KMS-11 (cell line): ENCODE measurements at regions not wholly inside any gene's neighbourhood (a gene's known extent, or its start where the extent isn't known, plus 50 kb on each side); places are given as distances from the start of the nearest gene placed in this dataset.
"Not testable (repeated sequence)": the region's sequence is repeated elsewhere in the genome, so short reads cannot be mapped to it uniquely, and the experiment has no call there.

Experiments
- H2AFZ ChIP-seq: fragments of 200-600 bp; sonication (generic); 2 replicates; pipeline ENCODE4 v1.6.1; 2016; ENCODE audit warnings: antibody characterized with exemption, mixed run types, low read depth
- H3K27ac ChIP-seq: fragments of 200-600 bp; sonication (generic); 2 replicates; pipeline ENCODE4 v1.6.1; 2016; ENCODE audit warnings: mild to moderate bottlenecking, mixed run types
- H3K27me3 ChIP-seq: fragments of 200-600 bp; sonication (generic); 2 replicates; pipeline ENCODE4 v1.6.1; 2017; ENCODE audit warnings: mild to moderate bottlenecking, low read depth, mixed run types, moderate library complexity; ENCODE audit not compliant: insufficient read depth
- H3K36me3 ChIP-seq: fragments of 200-600 bp; sonication (generic); 2 replicates; pipeline ENCODE4 v1.6.1; 2017; ENCODE audit warnings: mild to moderate bottlenecking, mixed run types; ENCODE audit not compliant: insufficient read depth
- H3K4me1 ChIP-seq: fragments of 200-600 bp; sonication (generic); 2 replicates; pipeline ENCODE4 v1.6.1; 2016; ENCODE audit warnings: mild to moderate bottlenecking, low read depth, mixed run types; ENCODE audit not compliant: poor library complexity, severe bottlenecking
- H3K4me2 ChIP-seq: fragments of 200-600 bp; sonication (generic); 2 replicates; pipeline ENCODE4 v1.7.0; 2016; ENCODE audit warnings: mild to moderate bottlenecking, mixed run types
- H3K4me3 ChIP-seq: fragments of 200-600 bp; sonication (generic); IDR thresholded peaks from 2 replicates; pipeline ENCODE4 v1.6.1; 2017; ENCODE audit warnings: low read depth, low read length, mixed read lengths; ENCODE audit not compliant: insufficient read depth
- H3K79me2 ChIP-seq: fragments of 200-600 bp; sonication (generic); 2 replicates; pipeline ENCODE4 v1.6.1; 2016; ENCODE audit warnings: low read depth, mixed run types; ENCODE audit not compliant: insufficient read depth
- H3K9ac ChIP-seq: fragments of 200-600 bp; sonication (generic); 2 replicates; pipeline ENCODE4 v1.6.1; 2016; ENCODE audit warnings: mild to moderate bottlenecking, mixed run types
- H4K20me1 ChIP-seq: fragments of 200-600 bp; sonication (generic); 2 replicates; pipeline ENCODE4 v1.6.1; 2016; ENCODE audit warnings: mild to moderate bottlenecking, mixed run types; ENCODE audit not compliant: insufficient read depth
- TF ChIP-seq, protein P1 (sequence below): fragments of 200-600 bp; sonication (generic); conservative IDR thresholded peaks from 2 replicates; pipeline ENCODE4 v1.6.1; 2017; ENCODE audit warnings: low read depth, mild to moderate bottlenecking, antibody characterized with exemption, low read length, moderate library complexity, mixed read lengths

DNA sequence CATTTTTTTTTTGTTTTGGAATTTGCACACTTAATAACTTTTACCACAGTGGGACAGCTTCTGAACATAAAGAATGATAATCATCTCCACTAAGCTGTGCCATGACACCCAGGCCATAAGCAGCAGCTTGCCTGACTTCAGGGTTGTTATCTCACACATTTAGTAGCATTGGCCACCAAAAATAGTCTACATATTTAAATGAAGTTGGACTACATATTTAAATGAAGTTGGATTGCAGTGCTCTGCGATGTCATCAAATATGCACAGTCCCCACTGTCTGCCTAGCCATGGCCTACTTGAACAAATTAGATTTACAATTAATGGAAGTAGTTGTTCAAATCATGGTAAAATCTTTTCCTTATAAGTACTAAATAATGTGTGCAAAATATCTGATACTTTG is 101.0 kb downstream of the KLRB1 start:
- Histone ChIP-seq H3K9ac (no peak overlapping the region), H3K27me3 (no peaks in the 10 kb centered on the region), H3K36me3 (no peaks in the 10 kb centered on the region), H3K27ac (no peak overlapping the region), H3K4me2 (no peak overlapping the region), H2AFZ (no peak overlapping the region), H3K4me1 (peaks cover 32% of the 10 kb centered on the region), H4K20me1 (no peaks in the 10 kb centered on the region), H3K79me2 (no peaks in the 10 kb centered on the region), H3K4me3 (no peak overlapping the region)
- TF ChIP-seq, protein P1, sequence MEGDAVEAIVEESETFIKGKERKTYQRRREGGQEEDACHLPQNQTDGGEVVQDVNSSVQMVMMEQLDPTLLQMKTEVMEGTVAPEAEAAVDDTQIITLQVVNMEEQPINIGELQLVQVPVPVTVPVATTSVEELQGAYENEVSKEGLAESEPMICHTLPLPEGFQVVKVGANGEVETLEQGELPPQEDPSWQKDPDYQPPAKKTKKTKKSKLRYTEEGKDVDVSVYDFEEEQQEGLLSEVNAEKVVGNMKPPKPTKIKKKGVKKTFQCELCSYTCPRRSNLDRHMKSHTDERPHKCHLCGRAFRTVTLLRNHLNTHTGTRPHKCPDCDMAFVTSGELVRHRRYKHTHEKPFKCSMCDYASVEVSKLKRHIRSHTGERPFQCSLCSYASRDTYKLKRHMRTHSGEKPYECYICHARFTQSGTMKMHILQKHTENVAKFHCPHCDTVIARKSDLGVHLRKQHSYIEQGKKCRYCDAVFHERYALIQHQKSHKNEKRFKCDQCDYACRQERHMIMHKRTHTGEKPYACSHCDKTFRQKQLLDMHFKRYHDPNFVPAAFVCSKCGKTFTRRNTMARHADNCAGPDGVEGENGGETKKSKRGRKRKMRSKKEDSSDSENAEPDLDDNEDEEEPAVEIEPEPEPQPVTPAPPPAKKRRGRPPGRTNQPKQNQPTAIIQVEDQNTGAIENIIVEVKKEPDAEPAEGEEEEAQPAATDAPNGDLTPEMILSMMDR: no peak

DNA sequence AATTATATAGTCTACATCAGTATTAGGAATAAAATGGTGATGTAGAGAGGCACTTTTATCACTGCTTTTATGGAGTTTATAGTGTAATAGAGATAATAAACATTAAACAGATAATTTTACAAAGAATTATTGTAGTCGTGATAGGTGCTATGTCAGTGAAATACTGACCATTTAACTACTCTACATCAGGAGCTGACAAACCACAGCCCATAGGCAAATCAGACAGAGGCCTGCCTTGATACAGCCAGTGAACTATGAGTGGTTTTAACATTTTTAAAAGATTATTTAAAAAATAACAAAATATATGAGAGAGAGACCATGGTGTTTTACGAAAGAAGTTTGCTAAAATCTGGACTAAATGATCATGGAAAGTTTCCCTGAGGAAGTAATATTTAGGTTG is 104.3 kb downstream of the KLRB1 start:
- not testable (repeated sequence) for H3K79me2 ChIP-seq, H2AFZ ChIP-seq, H3K9ac ChIP-seq, H3K36me3 ChIP-seq, H3K4me2 ChIP-seq, H3K4me3 ChIP-seq, H3K27ac ChIP-seq, H4K20me1 ChIP-seq, H3K27me3 ChIP-seq
- peaks cover 12% of the 10 kb centered on the region for H3K4me1 ChIP-seq

DNA sequence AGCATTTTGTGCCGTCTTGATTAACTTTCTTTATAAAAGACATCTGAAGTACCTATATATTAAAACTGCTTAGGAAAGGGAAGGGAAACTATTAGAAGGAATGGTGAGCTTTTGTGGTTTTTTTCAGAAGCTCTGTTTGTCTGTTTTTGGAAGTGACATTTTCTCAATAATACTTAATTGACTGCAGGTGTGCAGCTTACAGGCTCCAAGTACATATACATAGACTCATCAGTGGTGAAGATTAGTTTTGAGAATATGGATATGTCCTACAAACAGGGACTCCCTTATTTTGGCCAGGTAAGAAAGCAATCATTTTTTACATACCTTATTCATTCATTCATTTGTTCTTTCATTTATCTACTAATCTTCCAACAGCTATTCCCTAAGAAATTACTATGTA is 104.9 kb downstream of the KLRB1 start:
- not testable (repeated sequence) for H2AFZ ChIP-seq, H3K4me3 ChIP-seq, H3K4me2 ChIP-seq, H4K20me1 ChIP-seq, H3K9ac ChIP-seq, H3K27ac ChIP-seq, H3K79me2 ChIP-seq, H3K36me3 ChIP-seq, H3K27me3 ChIP-seq
- H3K4me1 ChIP-seq: peaks cover 12% of the 10 kb centered on the region

DNA sequence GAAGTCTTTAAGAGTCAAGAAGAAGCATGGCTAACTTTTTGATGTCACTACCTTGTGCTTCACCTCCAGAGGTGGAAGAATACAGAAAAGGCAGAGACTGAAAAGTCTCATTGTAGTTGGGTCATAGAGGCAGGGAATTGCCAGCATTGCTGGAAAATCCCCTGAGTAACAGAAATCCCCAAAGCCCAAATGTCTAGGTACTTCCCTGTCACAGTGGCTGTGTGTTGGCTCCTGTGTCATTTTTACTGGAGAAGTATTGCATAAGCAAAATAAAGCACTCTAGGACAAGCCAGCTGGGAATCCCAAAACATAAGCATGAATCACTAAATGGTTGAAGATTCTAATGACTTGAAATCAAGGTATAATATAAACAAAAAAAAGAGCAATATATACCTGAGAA is 114.4 kb downstream of the KLRB1 start:
- not testable (repeated sequence) for H2AFZ ChIP-seq, H3K4me3 ChIP-seq, H3K4me2 ChIP-seq, H4K20me1 ChIP-seq, H3K27me3 ChIP-seq, H3K4me1 ChIP-seq, H3K36me3 ChIP-seq, H3K27ac ChIP-seq, H3K79me2 ChIP-seq, H3K9ac ChIP-seq

DNA sequence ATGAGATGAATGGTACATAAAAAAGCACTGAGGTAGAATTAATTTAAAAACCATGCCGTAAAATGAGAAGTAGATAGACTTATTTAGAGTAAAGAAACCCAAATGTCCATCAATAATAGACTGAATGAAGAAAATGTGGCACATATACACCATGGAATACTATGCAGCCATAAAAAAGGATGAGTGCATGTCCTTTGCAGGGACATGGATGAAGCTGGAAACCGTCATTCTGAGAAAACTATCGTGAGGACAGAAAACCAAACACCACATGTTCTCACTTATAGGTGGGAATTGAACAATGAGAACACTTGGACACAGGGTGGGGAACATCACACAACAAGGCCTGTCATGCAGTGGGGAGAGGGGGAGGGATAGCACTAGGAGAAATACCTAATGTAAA is 126.4 kb downstream of the KLRB1 start:
- H3K4me1 ChIP-seq, H3K27me3 ChIP-seq, H4K20me1 ChIP-seq, H3K9ac ChIP-seq, H2AFZ ChIP-seq, H3K27ac ChIP-seq, H3K4me3 ChIP-seq, H3K4me2 ChIP-seq, H3K36me3 ChIP-seq, H3K79me2 ChIP-seq: not testable (repeated sequence)

DNA sequence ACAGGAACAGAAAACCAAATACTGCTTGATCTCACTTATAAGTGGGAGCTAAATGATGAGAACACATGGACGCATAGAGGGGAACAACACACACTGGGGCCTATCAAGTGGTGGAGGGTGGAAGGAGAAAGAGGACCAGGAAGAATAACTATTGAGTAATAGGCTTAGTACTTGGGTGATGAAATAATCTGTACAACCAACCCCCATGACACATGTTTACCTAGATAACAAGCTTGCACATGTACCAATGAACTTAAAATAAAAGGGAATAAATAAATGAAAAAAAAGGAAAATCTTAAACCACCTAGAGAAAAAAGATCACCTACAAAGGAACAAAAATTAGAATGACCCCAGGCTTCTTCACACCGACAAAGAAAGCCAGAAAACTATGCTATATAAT is 133.5 kb downstream of the KLRB1 start:
- H3K27ac ChIP-seq, H3K4me1 ChIP-seq, H4K20me1 ChIP-seq, H3K9ac ChIP-seq, H3K36me3 ChIP-seq, H3K4me2 ChIP-seq, H3K4me3 ChIP-seq, H2AFZ ChIP-seq, H3K79me2 ChIP-seq, H3K27me3 ChIP-seq: not testable (repeated sequence)

DNA sequence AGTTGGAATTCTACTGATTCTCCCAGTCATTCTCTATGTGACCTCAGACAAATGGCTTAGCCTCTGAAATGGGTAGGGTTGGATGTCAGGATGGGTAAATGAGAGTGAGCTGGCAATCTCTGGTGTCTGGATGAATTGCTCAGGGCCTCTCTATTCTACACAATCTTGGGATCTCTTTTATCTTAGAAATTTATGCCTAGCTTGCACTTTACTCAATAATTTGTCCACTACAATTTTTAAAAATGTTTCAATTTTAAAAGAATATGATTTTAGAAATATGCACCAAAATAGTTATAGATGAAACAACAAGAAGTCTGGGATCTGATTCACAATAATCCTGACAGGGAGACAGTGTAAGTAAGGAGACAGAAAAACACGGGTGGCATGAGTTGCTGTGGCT is 134.1 kb downstream of the KLRB1 start:
- H4K20me1 ChIP-seq, H3K4me1 ChIP-seq, H3K27me3 ChIP-seq, H3K36me3 ChIP-seq, H3K27ac ChIP-seq, H3K9ac ChIP-seq, H3K79me2 ChIP-seq, H2AFZ ChIP-seq, H3K4me3 ChIP-seq, H3K4me2 ChIP-seq: not testable (repeated sequence)

- not testable (repeated sequence) for H3K79me2 ChIP-seq, H2AFZ ChIP-seq, H3K27me3 ChIP-seq, H3K27ac ChIP-seq, H3K36me3 ChIP-seq, H3K4me1 ChIP-seq, H4K20me1 ChIP-seq, H3K4me3 ChIP-seq, H3K4me2 ChIP-seq, H3K9ac ChIP-seq
Measured at GRCh38 chr12:9471501-9471900, 136.2 kb downstream of the KLRB1 start.

GRCh38 chr12:9470367-9470766 is 137.3 kb downstream of the KLRB1 start:
- not testable (repeated sequence) for H3K36me3 ChIP-seq, H3K27ac ChIP-seq, H3K4me3 ChIP-seq, H4K20me1 ChIP-seq, H3K4me2 ChIP-seq, H3K79me2 ChIP-seq, H2AFZ ChIP-seq, H3K4me1 ChIP-seq, H3K9ac ChIP-seq, H3K27me3 ChIP-seq

DNA sequence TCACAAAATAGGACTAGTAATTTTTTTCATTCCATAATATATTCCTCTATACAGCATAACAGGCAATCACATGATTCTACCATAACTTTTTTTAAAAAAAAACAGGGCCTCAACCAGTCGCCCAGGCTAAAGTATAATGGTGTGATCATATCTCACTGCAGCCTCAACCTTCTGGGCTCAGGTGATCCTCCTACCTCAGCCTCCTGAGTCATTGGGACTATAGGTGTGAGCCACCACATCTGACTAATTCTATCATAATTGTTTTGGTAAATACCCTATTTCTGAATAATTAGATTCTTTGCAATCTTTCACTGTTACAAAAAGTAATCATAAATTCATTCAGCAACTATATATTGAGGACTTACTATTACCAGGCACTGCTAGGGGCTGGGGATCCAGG is 137.8 kb downstream of the KLRB1 start:
- not testable (repeated sequence) for H3K4me2 ChIP-seq

More for the DNA sequence above, 137.8 kb downstream of the KLRB1 start:
- not testable (repeated sequence) for H2AFZ ChIP-seq, H3K79me2 ChIP-seq, H4K20me1 ChIP-seq, H3K9ac ChIP-seq, H3K27me3 ChIP-seq, H3K36me3 ChIP-seq, H3K4me1 ChIP-seq, H3K4me3 ChIP-seq, H3K27ac ChIP-seq
